ENCODE measurements at regions not wholly inside any gene's neighbourhood (a gene's known extent, or its start where the extent isn't known, plus 50 kb on each side); places are given as distances from the start of the nearest gene placed in this dataset.

GRCh38 chr1:218616681-218617080, 271.5 kb downstream of the TGFB2 start:
- no peak for DNase-seq
- no peak for TF ChIP-seq POLR2A (IDR thresholded peaks at IDR 0.05; ENCODE audit: low read length)
- TF ChIP-seq GATA1 (IDR thresholded peaks at IDR 0.05; ENCODE audit: low read depth, low read length) = no peak

GRCh38 chr1:218617986-218618385, 272.9 kb downstream of the TGFB2 start:
- TF ChIP-seq POLR2A (IDR thresholded peaks at IDR 0.05; ENCODE audit: low read length) (no peak), GATA1 (IDR thresholded peaks at IDR 0.05; ENCODE audit: low read depth, low read length) (no peak)
- no peak for DNase-seq

GRCh38 chr1:218620956-218621355, 275.8 kb downstream of the TGFB2 start:
- DNase-seq = no peak

GRCh38 chr1:218624052-218624451, 278.9 kb downstream of the TGFB2 start:
- DNase-seq = no peak
- TF ChIP-seq POLR2A (IDR thresholded peaks at IDR 0.05; ENCODE audit: low read length) (no peak), GATA1 (IDR thresholded peaks at IDR 0.05; ENCODE audit: low read depth, low read length) (no peak)

More at GRCh38 chr1:218620956-218621355, 275.8 kb downstream of the TGFB2 start:
- TF ChIP-seq GATA1 (IDR thresholded peaks at IDR 0.05; ENCODE audit: low read depth, low read length) (no peak), POLR2A (IDR thresholded peaks at IDR 0.05; ENCODE audit: low read length) (no peak)

GRCh38 chr1:218625393-218625792, 280.3 kb downstream of the TGFB2 start:
- DNase-seq = no peak
- TF ChIP-seq POLR2A (IDR thresholded peaks at IDR 0.05; ENCODE audit: low read length) (no peak), GATA1 (IDR thresholded peaks at IDR 0.05; ENCODE audit: low read depth, low read length) (no peak)

- no peak for DNase-seq
- TF ChIP-seq POLR2A (IDR thresholded peaks at IDR 0.05; ENCODE audit: low read length) (no peak), GATA1 (IDR thresholded peaks at IDR 0.05; ENCODE audit: low read depth, low read length) (no peak)
Measured at GRCh38 chr1:218633238-218633988, 288.3 kb downstream of the TGFB2 start.

- no peak for TF ChIP-seq GATA1 (IDR thresholded peaks at IDR 0.05; ENCODE audit: low read depth, low read length)
- TF ChIP-seq POLR2A (IDR thresholded peaks at IDR 0.05; ENCODE audit: low read length) = no peak
- DNase-seq = no peak
Measured at GRCh38 chr1:218634212-218634611, 289.1 kb downstream of the TGFB2 start.

GRCh38 chr1:218636548-218636947, 291.4 kb downstream of the TGFB2 start:
- no peak for DNase-seq
- no peak for TF ChIP-seq GATA1 (IDR thresholded peaks at IDR 0.05; ENCODE audit: low read depth, low read length)
- no peak for TF ChIP-seq POLR2A (IDR thresholded peaks at IDR 0.05; ENCODE audit: low read length)

GRCh38 chr1:218640173-218640572, 295.0 kb downstream of the TGFB2 start:
- TF ChIP-seq POLR2A (IDR thresholded peaks at IDR 0.05; ENCODE audit: low read length) (no peak), GATA1 (IDR thresholded peaks at IDR 0.05; ENCODE audit: low read depth, low read length) (no peak)

GRCh38 chr1:218642033-218642948, 297.2 kb downstream of the TGFB2 start:
- DNase-seq = no peak
- TF ChIP-seq POLR2A (IDR thresholded peaks at IDR 0.05; ENCODE audit: low read length) = no peak
- TF ChIP-seq GATA1 (IDR thresholded peaks at IDR 0.05; ENCODE audit: low read depth, low read length) = no peak

More at GRCh38 chr1:218640173-218640572, 295.0 kb downstream of the TGFB2 start:
- no peak for DNase-seq

GRCh38 chr1:218643281-218643680, 298.1 kb downstream of the TGFB2 start:
- TF ChIP-seq GATA1 (IDR thresholded peaks at IDR 0.05; ENCODE audit: low read depth, low read length) (no peak), POLR2A (IDR thresholded peaks at IDR 0.05; ENCODE audit: low read length) (no peak)

GRCh38 chr1:218643926-218644325, 298.8 kb downstream of the TGFB2 start:
- no peak for DNase-seq
- TF ChIP-seq POLR2A (IDR thresholded peaks at IDR 0.05; ENCODE audit: low read length) (no peak), GATA1 (IDR thresholded peaks at IDR 0.05; ENCODE audit: low read depth, low read length) (no peak)

More at GRCh38 chr1:218643281-218643680, 298.1 kb downstream of the TGFB2 start:
- no peak for DNase-seq

GRCh38 chr1:218646288-218646687, 301.2 kb downstream of the TGFB2 start:
- no peak for DNase-seq
- TF ChIP-seq POLR2A (IDR thresholded peaks at IDR 0.05; ENCODE audit: low read length) (no peak), GATA1 (IDR thresholded peaks at IDR 0.05; ENCODE audit: low read depth, low read length) (no peak)

- TF ChIP-seq GATA1 (IDR thresholded peaks at IDR 0.05; ENCODE audit: low read depth, low read length) (no peak), POLR2A (IDR thresholded peaks at IDR 0.05; ENCODE audit: low read length) (no peak)
- no peak for DNase-seq
Measured at GRCh38 chr1:218656301-218657037, 311.3 kb downstream of the TGFB2 start.
